GM21825 (cell line): ENCODE measurements at regions not wholly inside any gene's neighbourhood (a gene's known extent, or its start where the extent isn't known, plus 50 kb on each side); places are given as distances from the start of the nearest gene placed in this dataset.
"Not testable (repeated sequence)": the region's sequence is repeated elsewhere in the genome, so short reads cannot be mapped to it uniquely, and the experiment has no call there.

Experiments used
- ATAC-seq: cut with Tn5 transposase; IDR thresholded peaks from one replicate; pipeline ENCODE4 v1.9.1; 2021; ENCODE audit warnings: mild to moderate bottlenecking, moderate library complexity; ENCODE audit not compliant: unreplicated experiment

DNA sequence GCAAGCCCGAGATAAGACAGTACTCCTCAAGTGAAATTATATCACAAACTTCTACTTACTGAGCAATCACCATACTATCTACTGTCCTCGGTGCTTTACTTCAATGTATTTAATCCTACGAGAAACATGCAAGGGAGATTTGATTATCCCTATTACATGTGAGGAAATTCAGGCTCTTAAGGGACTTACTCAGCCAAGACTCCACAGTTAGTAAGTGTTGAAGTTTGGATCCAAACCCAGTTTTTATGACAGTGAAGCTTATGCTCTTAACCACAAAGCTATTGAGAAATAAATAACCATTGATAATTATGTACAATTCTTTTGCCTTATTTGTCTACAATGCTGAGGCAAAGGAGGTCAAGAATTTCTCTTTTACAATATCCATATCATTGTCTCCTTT, 672.9 kb upstream of the ACVR2A start:
- ATAC-seq, result no peak

DNA sequence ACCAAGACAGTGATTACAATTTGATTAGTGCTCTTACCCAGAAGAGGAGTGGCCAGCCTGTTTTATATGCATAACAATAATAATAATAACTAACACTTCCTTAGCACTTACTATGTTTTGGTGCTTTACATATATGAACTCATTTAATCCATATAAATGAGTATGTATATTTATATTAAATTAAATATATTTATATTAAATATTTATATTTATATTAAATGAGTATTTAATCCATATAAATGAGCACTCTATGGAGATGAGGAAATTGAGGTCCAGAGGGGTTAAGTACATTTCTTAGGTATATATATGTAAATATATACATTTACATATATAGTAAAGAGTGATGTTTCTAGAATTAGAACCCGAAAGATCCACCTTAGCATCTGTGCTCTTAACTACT, 673.9 kb upstream of the ACVR2A start:
- no peak for ATAC-seq

DNA sequence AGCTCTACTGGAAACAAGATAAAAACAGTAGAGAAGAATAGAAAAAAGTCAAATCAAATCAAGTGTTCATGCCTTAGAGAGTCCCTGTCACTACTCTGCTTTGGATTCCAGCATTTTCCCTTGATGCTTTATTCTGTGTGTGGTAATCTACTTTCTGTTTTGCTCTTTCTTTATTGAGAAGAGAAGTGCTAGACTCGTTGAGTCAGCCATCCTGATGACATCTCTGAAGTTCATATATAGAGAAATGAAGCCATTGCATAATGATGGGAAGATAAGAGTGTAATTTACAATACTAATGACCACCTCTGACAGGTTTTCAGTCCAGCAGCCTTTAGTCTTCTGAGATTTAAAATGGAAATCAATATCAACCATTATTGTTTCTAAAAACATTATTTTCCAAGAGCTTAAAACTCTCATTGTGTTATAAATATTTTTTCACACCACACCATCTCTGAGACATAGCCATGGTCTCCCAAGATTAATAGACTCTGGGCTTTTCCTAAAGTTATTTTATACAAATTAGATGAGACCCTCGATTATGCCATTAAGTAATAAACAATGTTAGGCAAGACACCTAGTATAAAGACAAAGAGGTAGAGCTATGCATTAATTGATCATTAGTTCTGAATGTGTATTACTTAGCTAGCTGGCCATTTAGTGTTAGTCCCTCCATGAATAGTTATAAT, 679.0 kb upstream of the ACVR2A start:
- no peak for ATAC-seq

DNA sequence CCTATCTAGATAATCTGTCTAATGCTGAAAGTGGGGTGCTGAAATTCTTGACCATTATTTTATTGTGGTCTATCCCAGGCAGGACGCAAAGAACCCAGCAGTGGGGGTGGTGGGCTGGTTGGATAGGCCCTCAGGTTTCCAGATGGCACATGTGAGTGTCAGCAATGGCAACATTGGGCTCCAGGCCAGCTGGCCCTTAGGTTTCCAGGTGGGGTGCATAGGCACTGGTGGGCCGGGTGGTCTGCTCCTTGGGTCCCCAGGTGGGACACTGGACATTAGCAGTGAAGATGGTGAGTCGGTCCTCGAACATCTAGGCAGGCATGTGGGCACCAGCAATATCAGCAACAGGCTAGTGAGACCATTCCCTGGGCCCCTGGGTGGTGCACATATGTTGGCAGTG, 680.3 kb upstream of the ACVR2A start:
- no peak for ATAC-seq

DNA sequence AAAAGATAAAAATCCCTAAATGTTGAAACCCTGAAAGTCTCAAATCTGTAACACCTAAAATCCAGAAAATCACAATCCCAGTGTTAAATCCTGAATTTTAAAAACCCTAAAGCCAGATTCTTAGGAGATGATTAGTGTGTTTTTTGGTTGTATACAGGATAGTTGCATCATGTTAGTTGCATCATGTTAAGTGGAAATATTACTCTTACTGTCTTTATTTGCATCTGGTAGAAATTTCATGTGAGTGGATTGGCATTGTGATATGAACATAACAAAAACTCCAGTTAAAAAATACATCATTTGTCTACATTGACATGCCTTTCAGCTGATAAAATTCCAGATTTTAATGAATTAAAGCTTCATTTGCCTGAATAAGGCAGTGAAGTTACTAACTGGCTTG, 683.1 kb upstream of the ACVR2A start:
- no peak for ATAC-seq

DNA sequence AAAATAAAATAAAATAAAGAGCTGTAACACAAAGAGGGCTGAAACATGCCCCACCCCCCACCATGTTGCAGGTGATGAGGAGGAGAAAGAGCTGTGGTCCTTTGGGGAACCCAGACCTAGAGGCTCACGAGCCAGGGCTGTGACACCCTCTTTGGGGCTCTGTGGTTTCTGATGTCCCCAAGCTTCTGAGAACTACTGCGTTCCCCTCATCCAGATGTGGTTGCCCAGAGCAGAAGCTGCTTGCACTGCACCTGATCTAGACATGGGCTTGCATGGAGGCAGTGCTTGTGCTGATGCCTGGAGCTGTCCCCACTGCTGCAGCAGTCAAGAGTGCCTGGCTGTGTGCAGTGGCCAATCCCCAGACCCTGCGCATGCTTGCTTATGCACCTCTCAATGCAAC, 687.9 kb upstream of the ACVR2A start:
- no peak for ATAC-seq

DNA sequence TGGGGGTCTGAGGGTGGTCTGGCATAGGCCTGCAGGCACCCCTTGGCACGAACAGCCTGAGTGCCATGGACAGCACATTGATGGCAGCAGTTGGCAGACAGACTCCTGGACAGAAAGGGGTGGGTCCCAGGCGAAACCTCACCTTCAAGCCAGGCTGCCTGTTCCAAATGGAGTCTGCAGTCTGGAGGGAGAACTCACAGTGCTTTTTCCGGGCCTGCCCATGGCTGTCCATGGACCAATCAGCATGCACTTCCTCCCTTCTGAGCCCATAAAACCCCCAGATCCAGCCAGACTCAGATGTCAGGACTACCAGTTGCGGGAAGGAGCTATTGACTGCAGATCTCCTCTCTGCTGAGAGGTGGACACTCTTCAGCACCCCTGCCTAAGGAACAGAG, 694.6 kb upstream of the ACVR2A start:
- ATAC-seq, result no peak

DNA sequence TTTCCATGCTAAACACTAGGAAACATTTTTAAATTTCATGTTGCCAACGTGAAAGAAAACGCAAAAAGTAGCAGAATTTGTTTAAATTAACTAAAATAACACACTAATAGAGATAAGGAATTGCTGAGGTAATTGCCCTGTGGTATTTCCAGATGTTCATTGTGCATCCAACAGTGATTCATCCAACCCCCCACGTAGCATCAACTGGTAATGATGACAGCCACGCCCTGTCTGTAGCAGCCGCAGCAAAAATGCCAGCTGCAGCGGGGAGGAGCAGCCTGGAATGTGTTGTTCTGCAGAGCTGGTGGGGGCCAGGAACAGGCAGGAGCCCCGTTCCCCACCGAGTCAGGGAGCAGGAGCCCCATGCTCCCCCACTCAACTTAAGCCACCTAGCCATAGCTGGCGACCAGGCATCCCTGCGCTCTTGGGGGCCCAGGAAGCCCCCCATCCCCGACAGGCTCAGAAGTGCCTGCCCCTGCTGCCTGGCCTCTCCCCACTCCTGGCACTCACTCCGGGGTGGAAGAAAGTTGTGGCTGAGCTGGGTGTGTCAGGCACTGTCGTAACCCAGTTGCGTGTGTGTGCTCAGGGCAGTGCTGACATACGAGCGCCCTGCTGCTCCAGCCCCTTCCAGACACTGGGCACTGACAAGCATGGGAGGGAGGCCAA, 695.1 kb upstream of the ACVR2A start:
- ATAC-seq, result no peak

DNA sequence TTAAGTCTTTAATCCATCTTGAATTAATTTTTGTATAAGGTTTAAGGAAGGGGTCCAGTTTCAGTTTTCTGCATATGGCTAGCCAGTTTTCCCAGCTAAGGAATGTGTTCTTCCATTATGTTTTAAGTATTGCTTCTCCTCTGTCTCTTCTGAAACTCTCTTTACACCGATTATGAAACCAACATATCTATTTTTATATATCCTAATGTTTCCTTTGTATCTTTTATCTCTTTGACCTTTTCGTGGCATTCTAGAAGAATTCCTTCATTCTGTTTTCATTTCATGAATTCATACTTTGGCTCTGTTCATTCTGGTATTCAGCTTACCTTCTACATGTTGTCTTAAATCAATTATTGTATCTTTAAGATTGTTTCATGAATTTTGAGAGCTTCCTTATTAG, 697.0 kb upstream of the ACVR2A start:
- ATAC-seq, result no peak

DNA sequence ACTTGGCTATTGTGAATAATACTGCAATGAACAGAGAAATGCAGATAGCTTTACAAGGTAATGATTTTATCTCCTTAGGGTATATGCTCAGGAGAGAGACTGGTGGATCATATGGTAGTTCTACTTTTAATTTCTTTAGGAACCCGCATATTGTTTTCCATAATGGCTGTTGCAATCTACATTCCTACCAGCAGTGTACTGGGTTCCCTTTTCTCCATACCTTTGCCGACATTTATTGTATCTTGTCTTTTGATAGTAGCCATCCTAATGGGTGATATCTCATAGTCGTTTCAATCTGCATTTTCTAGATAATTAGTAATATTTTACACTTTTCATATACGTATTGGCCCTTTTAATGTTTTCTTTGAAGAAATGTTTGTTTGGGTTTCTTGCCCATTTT, 702.9 kb upstream of the ACVR2A start:
- no peak for ATAC-seq

DNA sequence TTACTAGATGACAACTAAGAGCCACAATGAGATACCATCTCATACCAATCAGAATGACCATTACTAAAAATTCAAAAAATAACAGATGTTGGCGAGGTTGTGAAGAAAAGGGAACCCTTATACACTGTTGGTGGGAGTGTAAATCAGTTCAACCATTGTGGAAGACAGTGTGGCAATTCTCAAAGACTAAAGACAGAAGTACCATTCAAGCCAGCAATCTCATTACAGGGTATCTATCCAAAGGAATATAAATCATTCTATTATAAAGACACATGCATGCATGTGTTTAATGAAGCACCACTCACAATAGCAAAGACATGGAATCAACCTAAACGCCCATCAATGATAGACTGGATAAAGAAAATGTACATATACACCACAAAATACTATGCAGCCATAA, 705.1 kb upstream of the ACVR2A start:
- not testable (repeated sequence) for ATAC-seq

DNA sequence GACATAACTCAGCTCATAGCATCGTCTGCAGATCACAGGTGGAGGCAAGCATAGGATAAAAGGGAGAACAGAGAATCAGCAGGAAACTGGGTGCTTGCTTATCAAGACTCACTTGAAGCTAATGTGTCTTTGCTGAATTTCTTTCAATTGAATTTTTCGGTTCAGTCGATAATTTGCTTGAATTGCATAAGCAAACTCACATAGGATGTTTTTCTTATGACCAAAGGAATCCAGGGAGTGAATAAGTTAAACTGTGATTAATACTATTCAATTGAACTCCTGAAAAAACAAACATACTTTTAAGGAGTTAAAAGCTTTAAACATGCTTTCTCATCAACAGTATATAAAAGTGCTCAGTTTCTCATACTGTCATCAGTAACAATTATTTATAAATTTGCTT, 707.1 kb upstream of the ACVR2A start:
- ATAC-seq, result no peak

DNA sequence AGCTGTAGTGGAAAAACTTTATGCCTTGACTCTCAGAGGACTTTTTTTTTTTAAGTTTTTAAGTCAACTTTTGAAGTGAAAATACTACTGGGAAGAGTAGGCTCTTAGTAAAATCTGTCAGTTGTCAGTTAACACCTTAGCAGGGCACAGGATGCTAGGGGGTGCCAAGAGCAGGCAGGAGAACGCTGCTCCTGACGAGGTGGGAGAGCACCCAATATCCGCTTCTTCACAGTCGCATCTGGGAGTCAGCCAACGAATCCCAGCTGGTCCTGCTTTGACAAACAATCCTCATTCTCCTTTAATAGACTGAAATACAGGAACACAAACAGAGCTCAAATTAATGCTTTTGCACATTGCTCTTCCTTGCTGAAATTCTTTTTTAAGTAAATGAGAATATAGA, 709.5 kb upstream of the ACVR2A start:
- no peak for ATAC-seq

DNA sequence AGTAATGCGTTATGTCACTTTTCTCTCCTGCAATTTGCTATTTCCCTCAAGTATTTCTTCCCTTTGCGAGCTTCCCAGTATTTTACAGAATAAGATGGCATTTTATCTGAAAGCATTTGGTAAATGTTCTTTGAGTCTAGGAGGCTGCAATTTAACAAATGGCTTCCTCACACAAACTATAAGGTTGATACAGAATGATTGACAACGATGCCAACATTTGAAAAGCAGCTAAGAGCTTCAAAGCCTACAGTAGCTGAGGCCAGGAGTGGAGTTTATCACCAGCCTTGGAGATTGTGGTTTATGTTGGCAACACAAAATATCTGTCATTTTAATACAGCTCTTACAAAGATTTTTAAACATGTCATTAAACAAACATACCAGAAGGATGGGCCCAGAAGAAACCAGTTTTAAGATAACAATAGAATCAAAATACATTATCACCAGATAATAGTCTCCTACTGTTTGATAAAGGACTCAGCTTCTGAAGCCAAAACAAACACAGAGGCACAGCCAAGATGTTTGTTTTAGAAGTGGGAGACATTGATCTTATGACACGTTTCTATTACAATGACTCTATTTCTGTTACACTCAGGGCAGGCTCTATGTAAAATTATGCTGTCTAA, 711.4 kb upstream of the ACVR2A start:
- ATAC-seq, result no peak

DNA sequence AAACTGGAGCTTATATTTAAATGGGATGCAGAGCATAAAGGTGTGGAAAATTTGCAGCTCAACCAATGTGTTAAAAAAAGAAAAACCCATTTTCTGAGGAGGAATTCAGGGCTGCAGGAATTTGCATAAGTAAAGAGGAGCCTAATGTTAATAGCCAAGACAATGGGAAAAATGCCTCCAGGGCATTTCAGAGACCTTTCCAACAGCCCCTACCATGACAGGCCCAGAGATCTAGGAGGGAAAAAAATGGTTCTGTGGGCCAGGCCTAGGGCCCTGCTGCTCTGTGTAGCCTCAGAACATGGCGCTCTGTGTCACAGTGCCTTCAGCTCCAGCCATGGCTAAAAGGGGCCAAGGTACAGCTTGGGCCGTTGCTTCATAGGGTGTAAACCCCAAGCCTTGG, 719.7 kb upstream of the ACVR2A start:
- ATAC-seq, result no peak

DNA sequence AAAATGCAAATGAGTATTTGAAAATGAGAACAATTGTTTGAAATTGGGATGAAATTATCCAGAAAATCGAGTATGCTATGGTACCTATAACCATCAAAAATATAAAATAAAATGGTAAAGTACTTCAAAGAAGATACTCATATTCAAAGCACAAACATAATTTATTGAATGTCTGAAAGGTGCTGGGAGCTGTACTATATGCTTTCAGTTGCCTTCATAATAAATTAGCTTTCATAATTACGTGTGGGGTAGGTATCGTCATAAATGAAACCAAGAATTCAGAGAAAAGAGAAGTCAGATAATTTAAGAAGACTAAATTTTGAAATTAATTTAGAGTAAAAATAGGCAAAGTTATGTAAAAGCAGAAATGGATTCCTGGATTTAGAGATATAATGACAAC, 721.9 kb upstream of the ACVR2A start:
- no peak for ATAC-seq

DNA sequence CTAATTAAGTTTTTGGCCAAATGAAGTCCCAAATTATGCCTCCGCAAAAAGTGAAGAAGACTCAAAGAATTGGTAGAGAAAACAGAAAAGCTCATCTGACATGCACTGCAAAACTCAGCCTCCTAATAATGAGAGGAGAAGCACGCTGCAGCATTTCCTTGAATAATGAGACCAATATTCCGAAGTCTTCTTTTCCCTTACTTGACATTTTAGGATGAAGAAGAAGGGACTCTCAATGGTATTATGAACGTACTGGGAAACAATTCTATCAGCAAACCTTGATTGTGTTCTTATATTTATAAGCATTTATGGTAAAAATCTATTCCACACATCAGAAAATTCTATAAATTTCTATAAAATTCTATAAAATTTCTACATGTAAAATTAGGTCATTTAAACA, 733.9 kb upstream of the ACVR2A start:
- no peak for ATAC-seq

DNA sequence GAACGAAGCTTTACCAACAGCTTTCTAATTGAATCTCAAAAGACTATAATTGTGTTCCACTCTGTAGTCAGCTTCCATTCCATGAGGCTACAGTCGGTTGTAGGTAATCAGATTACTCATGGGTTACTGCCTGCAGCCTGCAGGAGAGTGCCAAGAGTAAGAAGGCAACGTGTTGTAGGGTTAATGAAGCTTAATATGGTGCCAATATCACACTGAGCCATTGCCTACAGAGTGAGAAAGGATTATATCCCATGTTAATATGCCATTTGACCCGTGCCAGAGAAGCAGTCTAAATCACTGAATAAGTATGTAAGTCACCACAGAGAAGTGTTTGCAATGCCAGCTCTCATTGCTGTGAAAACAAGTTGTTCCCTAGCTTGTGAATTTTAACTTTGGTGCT, 734.5 kb upstream of the ACVR2A start:
- ATAC-seq, result no peak

DNA sequence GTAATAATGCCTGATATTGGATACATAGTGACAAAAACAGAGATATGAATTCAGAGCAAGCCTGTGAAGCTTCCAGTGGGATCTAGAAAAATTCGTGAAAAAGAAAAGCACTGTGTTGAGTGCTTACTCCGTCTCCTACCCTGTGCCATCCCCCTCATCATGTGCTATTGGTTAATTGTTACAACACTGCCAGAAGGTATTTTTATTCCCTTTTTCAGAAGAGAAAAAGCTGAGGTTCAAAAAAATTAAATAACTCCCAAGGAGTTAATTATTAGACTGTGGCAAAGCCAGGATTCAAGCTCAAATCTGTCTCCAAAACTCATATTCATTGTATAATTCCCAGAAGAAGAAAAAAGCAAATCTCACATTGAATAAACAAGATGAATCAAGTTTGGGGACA, 735.5 kb upstream of the ACVR2A start:
- no peak for ATAC-seq

DNA sequence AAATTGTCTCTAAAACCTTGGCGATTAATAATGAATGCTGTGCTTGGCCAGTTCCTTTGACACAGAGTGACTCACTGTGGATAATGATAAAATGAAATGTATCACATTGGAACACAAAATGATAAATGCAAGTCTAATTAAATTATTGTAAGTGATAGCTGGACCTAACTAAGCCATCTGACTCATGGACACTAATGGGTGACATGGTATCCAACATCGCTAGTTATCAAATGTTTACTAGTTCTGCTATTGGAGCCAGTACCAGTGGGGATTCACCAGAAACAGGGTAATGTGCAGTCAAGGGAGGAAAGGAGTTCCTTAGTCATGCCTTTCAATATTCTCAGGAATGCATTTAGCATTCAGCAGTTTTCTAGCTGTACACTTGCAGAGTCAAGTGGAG, 736.3 kb upstream of the ACVR2A start:
- no peak for ATAC-seq

DNA sequence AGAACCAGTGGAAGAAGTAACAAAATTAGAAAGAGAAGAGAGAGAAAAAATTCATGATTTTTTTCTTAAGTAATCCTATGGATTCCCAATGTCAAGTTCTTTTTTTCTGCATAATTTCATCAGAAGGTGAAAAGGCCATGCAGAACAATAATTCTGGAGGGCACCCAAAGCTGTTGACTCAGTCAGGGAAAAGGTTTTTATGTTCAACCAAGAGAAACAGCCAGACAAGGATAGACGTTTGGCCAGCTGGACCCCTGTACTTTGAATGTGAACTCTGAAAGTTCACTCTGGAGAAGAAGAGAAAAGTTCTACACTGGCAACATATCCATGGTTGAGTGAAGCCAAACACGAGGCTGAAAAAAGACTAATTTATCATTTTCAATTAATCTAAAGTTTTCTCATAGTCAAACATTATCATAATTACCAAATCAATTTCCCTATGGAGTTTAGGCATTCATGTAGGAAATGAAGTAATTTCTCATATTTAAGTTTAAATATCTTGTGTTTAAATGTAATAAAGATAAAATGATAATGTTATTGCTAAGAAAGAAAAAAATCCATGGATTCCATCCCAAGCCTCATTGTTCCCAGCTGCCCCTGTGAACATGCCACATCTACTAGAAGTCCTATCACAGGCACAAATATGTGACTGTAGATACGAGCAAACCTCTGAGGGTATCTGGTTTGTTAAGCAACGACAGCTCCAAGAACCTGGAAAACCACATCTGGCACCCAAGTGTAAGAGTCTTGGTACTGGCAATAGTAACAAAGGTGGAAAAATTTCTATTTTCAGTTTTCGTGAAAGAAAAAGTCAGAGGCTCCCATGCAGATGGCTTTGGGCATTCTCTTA, 742.7 kb upstream of the ACVR2A start:
- no peak for ATAC-seq
